H1 (cell line): ENCODE measurements at regions not wholly inside any gene's neighbourhood (a gene's known extent, or its start where the extent isn't known, plus 50 kb on each side); places are given as distances from the start of the nearest gene placed in this dataset.

Source experiments
- CTCF ChIP-seq, 3 experiments: IDR thresholded peaks; 1 replicate in 2 of 3; 2 replicates in 1 of 3; pipeline versions ENCODE4 v1.5.1 to v1.6.1; 2011; ENCODE audit warnings: low read length in 3 of 3, mild to moderate bottlenecking in 3 of 3, inconsistent platforms in 2 of 3, low read depth in 1 of 3, moderate library complexity in 1 of 3; ENCODE audit not compliant: insufficient read depth in 1 of 3; ENCODE audit errors: control extremely low read depth in 1 of 3
- EP300 ChIP-seq, 2 experiments: IDR thresholded peaks; 1 replicate in 1 of 2; 2 replicates in 1 of 2; pipeline ENCODE4 v1.6.1; 2011 to 2012; ENCODE audit warnings: low read depth in 2 of 2, low read length in 2 of 2, mild to moderate bottlenecking in 2 of 2, borderline replicate concordance in 1 of 2, inconsistent platforms in 1 of 2, moderate library complexity in 1 of 2
- POLR2A ChIP-seq, 2 experiments: IDR thresholded peaks; 1 replicate in 1 of 2; 2 replicates in 1 of 2; pipeline ENCODE4 v1.6.1; 2011; ENCODE audit warnings: low read depth in 2 of 2, low read length in 2 of 2, mild to moderate bottlenecking in 2 of 2; ENCODE audit errors: control extremely low read depth in 1 of 2

DNA sequence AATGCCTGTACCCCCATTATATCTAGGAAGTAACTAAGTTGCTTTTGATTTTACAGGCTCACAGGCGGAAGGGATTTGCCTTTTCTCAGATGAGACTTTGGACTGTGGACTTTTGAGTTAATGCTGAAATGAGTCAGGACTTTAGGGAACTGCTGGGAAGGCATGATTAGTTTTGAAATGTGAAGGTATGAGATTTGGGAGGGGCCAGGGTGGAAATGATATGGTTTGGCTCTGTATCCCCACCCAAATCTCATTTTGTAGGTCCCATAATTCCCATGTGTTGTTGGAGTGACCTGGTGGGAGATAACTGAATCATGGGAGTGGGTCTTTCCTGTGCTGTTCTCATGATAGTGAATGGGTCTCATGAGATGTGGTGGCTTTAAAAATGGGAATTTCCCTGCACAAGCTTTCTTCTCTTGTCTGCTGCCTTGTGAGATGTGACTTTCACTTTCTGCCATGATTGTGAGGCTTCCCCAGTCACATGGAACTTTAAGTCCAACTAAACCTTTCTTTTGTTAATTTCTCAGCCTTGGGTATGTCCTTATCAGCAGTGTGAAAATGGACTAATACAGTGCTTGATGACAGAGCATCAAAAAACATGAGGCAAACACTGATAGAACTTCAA, 1119.5 kb downstream of the PLA2G4A start:
- no peak for TF ChIP-seq EP300 (IDR thresholded peaks at IDR 0.05; ENCODE audit: borderline replicate concordance in 1 of 2, low read depth in 2 of 2, low read length in 2 of 2)
- TF ChIP-seq CTCF (IDR thresholded peaks at IDR 0.05; ENCODE audit: control extremely low read depth in 1 of 3, insufficient read depth in 1 of 3, low read depth in 1 of 3, low read length in 3 of 3): no peak
- no peak for TF ChIP-seq POLR2A (IDR thresholded peaks at IDR 0.05; ENCODE audit: control extremely low read depth in 1 of 2, low read depth in 2 of 2, low read length in 2 of 2)
